ENCODE measurements at regions not wholly inside any gene's neighbourhood (a gene's known extent, or its start where the extent isn't known, plus 50 kb on each side); places are given as distances from the start of the nearest gene placed in this dataset.

GRCh38 chr4:125734504-125734903 is 419.7 kb downstream of the FAT4 start:
- TF ChIP-seq EZH2 (optimal IDR thresholded peaks at IDR 0.05; ENCODE audit: low read depth, low read length) (no peak), EZH2phosphoT487 (IDR thresholded peaks at IDR 0.05; ENCODE audit: low read length) (no peak), CTCF (IDR thresholded peaks at IDR 0.05; ENCODE audit: low read length) (no peak)
- no peaks in the 10 kb centered on the region for H3K36me3 ChIP-seq (replicated peaks; ENCODE audit: insufficient read depth, low read length)
- no peaks in the 10 kb centered on the region for H3F3A ChIP-seq (ENCODE audit: insufficient read depth, low read length)
- no peak overlapping the region for H3K4me3 ChIP-seq (ENCODE audit: low read length)
- no peak overlapping the region for H3K9ac ChIP-seq (ENCODE audit: low read length)
- no peaks in the 10 kb centered on the region for H3K9me2 ChIP-seq (replicated peaks; ENCODE audit: insufficient read depth, low read length)
- H3K4me1 ChIP-seq (ENCODE audit: low read length), result no peaks in the 10 kb centered on the region
- no peak overlapping the region for H3K27ac ChIP-seq (ENCODE audit: low read length)
- H3K27me3 ChIP-seq (replicated peaks; ENCODE audit: insufficient read depth, low read length), result no peaks in the 10 kb centered on the region
- DNase-seq, result no peak
- no peak overlapping the region for H2AFZ ChIP-seq (ENCODE audit: low read length)
- no peaks in the 10 kb centered on the region for H3K9me3 ChIP-seq (replicated peaks; ENCODE audit: insufficient read depth, low read length)
- H3K4me2 ChIP-seq (ENCODE audit: low read depth, low read length), result no peak overlapping the region
- no peaks in the 10 kb centered on the region for H3K79me2 ChIP-seq (ENCODE audit: low read length)
- H4K20me1 ChIP-seq (ENCODE audit: insufficient read depth, low read length), result no peaks in the 10 kb centered on the region

GRCh38 chr4:125735102-125735501 is 420.3 kb downstream of the FAT4 start:
- no peak overlapping the region for H3K27ac ChIP-seq (ENCODE audit: low read length)

GRCh38 chr4:125736057-125736456 is 421.3 kb downstream of the FAT4 start:
- H3K4me3 ChIP-seq (ENCODE audit: low read length), result no peak overlapping the region
- H3K9me2 ChIP-seq (replicated peaks; ENCODE audit: insufficient read depth, low read length), result no peaks in the 10 kb centered on the region
- no peak overlapping the region for H3K27ac ChIP-seq (ENCODE audit: low read length)

More at GRCh38 chr4:125735102-125735501, 420.3 kb downstream of the FAT4 start:
- TF ChIP-seq CTCF (IDR thresholded peaks at IDR 0.05; ENCODE audit: low read length) (no peak), EZH2phosphoT487 (IDR thresholded peaks at IDR 0.05; ENCODE audit: low read length) (no peak), EZH2 (optimal IDR thresholded peaks at IDR 0.05; ENCODE audit: low read depth, low read length) (no peak)
- no peak overlapping the region for H3K4me3 ChIP-seq (ENCODE audit: low read length)
- no peaks in the 10 kb centered on the region for H3K36me3 ChIP-seq (replicated peaks; ENCODE audit: insufficient read depth, low read length)
- no peaks in the 10 kb centered on the region for H3K79me2 ChIP-seq (ENCODE audit: low read length)
- H3K27me3 ChIP-seq (replicated peaks; ENCODE audit: insufficient read depth, low read length), result no peaks in the 10 kb centered on the region
- H3F3A ChIP-seq (ENCODE audit: insufficient read depth, low read length), result no peaks in the 10 kb centered on the region
- no peaks in the 10 kb centered on the region for H4K20me1 ChIP-seq (ENCODE audit: insufficient read depth, low read length)
- no peak overlapping the region for H3K9ac ChIP-seq (ENCODE audit: low read length)
- H3K4me2 ChIP-seq (ENCODE audit: low read depth, low read length), result no peak overlapping the region
- H3K9me2 ChIP-seq (replicated peaks; ENCODE audit: insufficient read depth, low read length), result no peaks in the 10 kb centered on the region
- H3K9me3 ChIP-seq (replicated peaks; ENCODE audit: insufficient read depth, low read length), result no peaks in the 10 kb centered on the region
- DNase-seq, result no peak
- H3K4me1 ChIP-seq (ENCODE audit: low read length), result no peaks in the 10 kb centered on the region
- H2AFZ ChIP-seq (ENCODE audit: low read length), result no peak overlapping the region

More at GRCh38 chr4:125736057-125736456, 421.3 kb downstream of the FAT4 start:
- Histone ChIP-seq H3K27me3 (replicated peaks; ENCODE audit: insufficient read depth, low read length) (no peaks in the 10 kb centered on the region), H2AFZ (ENCODE audit: low read length) (no peak overlapping the region), H3K9me3 (replicated peaks; ENCODE audit: insufficient read depth, low read length) (no peaks in the 10 kb centered on the region), H4K20me1 (ENCODE audit: insufficient read depth, low read length) (no peaks in the 10 kb centered on the region), H3F3A (ENCODE audit: insufficient read depth, low read length) (no peaks in the 10 kb centered on the region), H3K4me2 (ENCODE audit: low read depth, low read length) (no peak overlapping the region), H3K79me2 (ENCODE audit: low read length) (no peaks in the 10 kb centered on the region), H3K4me1 (ENCODE audit: low read length) (no peaks in the 10 kb centered on the region), H3K9ac (ENCODE audit: low read length) (no peak overlapping the region), H3K36me3 (replicated peaks; ENCODE audit: insufficient read depth, low read length) (no peaks in the 10 kb centered on the region)
- TF ChIP-seq EZH2phosphoT487 (IDR thresholded peaks at IDR 0.05; ENCODE audit: low read length), result no peak
- TF ChIP-seq EZH2 (optimal IDR thresholded peaks at IDR 0.05; ENCODE audit: low read depth, low read length), result no peak
- no peak for TF ChIP-seq CTCF (IDR thresholded peaks at IDR 0.05; ENCODE audit: low read length)
- no peak for DNase-seq
